HG03378 (cell line): ENCODE measurements at regions not wholly inside any gene's neighbourhood (a gene's known extent, or its start where the extent isn't known, plus 50 kb on each side); places are given as distances from the start of the nearest gene placed in this dataset.
A peak's percentile ranks its signal among the peaks of the same experiment; 100 is the strongest.

ENCODE experiments used
- ATAC-seq: cut with Tn5 transposase; IDR thresholded peaks from one replicate; pipeline ENCODE4 v1.9.1; 2021; ENCODE audit warnings: mild to moderate bottlenecking, moderate library complexity; ENCODE audit not compliant: unreplicated experiment

GRCh38 chr6:74956559-74957428 is 249.1 kb downstream of the COL12A1 start:
- ATAC-seq, result no peak

DNA sequence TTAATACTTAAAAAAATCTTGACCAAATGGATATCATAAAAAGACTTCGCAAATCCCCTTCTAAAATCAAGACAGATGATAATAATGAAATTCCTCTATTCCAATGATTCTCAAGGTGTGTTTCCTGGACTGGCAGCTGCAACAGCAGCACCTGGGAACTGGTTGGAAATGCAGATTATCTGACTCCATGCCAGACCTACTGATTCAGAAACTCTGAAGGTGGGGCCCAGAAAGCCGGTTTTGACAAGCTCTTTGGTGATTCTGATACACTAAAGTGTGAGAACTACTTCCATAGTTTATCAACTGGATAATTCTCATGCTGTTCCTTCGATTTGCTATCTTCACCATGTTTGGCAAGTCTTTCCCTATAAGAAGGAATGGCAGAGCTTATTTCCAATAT is 252.1 kb downstream of the COL12A1 start:
- no peak for ATAC-seq

- no peak for ATAC-seq
Measured at GRCh38 chr6:74946961-74947360, 258.9 kb downstream of the COL12A1 start.

- ATAC-seq, result no peak
Measured at GRCh38 chr6:74942130-74942529, 263.7 kb downstream of the COL12A1 start.

GRCh38 chr6:74941424-74941823 is 264.4 kb downstream of the COL12A1 start:
- ATAC-seq, result no peak

- ATAC-seq, result no peak
Measured at GRCh38 chr6:74939721-74940620, 265.9 kb downstream of the COL12A1 start.

GRCh38 chr6:74939151-74939708 is 266.6 kb downstream of the COL12A1 start:
- no peak for ATAC-seq

DNA sequence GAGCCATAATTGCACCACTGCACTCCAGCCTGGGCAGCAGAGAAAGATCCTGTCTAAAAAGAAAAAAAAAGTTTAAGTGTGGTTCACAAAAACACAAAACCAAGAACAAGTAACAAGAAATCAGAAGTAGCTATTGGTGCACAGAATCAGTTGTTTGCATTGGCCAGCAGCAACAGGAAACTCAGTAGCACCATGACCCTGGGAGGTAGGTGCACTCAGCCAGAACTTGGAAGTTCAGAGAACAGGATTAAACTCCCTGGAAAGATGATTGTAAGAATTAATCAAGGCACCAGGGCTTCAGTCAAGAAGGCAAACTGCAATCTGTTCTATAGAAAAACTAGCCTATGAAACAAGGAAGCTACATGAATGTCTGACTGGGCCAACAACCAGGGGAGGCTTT is 267.9 kb downstream of the COL12A1 start:
- ATAC-seq, result no peak

DNA sequence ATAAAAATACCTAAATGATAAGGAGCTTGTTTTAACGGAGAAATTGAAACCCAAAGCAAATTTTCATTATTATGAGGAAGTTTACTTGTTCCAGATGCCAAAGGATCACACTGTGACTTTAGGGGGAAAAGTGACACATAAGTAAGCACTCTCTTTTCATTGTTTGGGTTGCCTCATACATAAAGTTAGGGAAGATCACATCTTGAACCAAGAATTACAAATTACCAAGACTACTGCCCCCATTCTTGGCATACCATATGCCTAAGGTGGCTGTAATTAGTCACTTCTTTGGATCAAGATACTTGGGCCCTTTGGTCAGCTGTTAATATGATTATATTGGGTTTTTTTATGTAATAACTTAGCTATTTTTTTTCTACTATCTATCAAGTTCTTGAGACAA is 269.0 kb downstream of the COL12A1 start:
- ATAC-seq, result no peak

DNA sequence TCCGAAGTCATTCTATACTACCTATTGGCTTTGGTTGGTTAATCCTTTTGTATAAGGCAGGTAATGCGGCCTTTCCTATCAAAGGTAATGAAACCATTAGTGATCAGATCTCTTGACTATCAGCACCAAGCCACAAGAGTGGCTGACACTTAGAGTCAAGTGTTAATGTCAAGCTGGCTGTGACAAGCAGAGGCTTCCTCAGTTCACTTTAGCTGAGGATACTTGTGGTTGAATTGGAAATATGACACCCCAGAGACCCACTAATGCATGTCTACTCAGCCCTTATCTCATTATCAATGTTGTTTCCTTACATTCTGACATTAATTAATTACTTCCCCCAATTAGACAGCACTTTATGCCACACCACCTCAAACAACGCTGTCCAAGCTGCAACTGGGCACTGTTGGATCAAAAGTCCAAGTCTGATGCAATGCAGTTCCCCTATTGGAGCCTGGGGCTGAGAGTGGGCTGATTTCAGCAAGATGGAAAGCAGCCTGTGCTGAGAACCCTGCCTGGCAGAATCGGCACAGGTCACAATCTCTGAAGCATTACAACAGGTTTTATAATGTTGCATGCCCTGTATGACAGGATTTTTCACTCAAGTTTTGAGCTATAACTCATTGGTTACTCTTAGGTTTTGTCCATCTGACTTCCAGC is 273.5 kb downstream of the COL12A1 start:
- ATAC-seq, result no peak

DNA sequence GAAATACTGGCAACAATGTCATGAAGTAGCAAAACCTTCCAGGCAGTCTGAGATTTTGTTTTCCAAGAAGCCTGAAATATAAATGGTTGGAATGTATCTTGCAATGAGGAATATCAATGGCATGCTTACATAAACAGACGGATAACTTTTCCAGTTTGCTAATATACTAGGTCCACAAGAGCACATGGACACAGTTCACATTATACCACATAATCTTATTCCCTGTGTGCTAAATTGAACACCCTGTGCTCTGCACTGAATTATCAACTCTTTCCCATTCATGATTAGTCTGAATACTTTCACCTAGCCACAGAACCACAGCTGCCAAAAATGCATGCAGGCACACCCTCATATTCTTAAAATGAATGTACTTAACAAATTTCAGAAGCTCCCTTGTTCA is 274.3 kb downstream of the COL12A1 start:
- ATAC-seq, result no peak

DNA sequence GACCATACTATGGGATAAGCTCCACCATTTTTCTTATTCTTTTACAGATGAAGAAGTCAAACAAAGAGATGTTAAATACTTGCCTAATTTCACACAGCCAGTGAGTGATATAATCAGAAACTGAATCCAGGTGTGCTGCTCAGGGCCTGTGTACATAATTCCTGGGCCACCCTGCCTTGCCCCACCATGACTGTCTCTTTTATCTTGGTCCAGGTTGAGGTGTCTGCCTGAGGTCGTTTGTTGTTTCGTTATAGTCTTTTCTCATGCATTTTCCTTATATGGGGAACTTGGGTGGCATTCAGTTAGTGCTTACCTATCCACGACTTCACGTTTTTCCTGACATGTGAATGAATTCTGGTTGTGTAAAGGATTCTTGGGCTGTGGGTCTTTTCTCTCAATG is 277.6 kb downstream of the COL12A1 start:
- no peak for ATAC-seq

- no peak for ATAC-seq
Measured at GRCh38 chr6:74927299-74927698, 278.6 kb downstream of the COL12A1 start.

GRCh38 chr6:74925683-74926082 is 280.2 kb downstream of the COL12A1 start:
- ATAC-seq, result peak; percentile 84

DNA sequence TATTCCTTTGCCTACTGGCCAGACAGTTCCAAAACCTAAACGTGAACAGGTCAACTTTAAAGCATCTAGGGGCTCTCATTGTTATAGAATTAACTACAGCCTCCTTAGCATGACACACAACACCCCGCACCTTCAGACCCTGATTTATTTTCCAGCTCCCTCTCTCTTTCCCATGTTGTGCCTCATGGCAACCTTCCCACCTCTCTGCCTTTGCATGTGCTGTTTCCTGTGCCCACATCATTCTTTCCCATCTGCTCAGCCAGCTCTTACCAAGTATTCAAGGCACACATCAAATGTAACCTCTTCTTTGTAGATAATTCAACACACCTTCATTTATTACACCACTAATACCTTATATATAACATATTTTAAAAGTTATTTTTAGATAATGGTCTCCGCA is 291.0 kb downstream of the COL12A1 start:
- ATAC-seq, result no peak

GRCh38 chr6:74912234-74912633 is 293.6 kb downstream of the COL12A1 start:
- ATAC-seq, result no peak

- ATAC-seq, result no peak
Measured at GRCh38 chr6:74902846-74903245, 303.0 kb downstream of the COL12A1 start.

DNA sequence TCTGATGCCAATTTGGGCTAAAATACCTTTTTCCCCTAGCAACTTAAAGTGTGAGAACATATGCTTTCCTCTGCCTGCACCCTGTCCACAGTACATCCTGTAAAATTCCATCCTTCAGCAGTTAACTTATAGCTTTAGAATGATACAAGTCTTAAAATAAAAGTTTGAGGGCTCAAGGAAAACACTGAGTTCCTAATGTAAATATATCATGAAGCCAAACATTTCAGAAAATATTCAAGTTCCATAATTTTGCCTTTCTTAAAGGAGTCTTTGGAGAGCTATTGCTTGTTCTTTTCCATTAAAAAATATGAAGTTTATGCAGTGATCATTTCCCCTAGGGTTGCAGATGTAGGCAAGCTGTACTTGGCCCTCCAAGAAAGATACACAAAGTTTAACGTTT is 303.8 kb downstream of the COL12A1 start:
- no peak for ATAC-seq

DNA sequence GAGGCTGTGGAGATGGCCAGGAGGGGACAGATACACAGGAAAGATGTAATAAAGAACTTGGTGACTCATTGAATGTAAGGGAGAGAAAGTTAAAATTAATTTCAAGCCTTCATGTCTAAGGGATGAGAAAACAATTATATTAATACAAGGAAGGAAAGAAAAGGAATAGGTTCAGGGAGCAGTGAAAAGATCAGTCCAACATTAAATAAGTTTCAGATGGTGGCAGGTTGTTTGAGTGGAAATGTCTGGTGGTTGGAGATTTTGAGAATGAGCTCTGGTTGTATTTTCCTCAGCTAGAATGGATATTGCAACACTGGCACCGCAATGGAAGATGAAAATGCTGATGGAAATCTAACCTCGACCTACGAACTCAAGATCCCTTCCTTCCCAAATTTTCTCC is 304.3 kb downstream of the COL12A1 start:
- no peak for ATAC-seq

DNA sequence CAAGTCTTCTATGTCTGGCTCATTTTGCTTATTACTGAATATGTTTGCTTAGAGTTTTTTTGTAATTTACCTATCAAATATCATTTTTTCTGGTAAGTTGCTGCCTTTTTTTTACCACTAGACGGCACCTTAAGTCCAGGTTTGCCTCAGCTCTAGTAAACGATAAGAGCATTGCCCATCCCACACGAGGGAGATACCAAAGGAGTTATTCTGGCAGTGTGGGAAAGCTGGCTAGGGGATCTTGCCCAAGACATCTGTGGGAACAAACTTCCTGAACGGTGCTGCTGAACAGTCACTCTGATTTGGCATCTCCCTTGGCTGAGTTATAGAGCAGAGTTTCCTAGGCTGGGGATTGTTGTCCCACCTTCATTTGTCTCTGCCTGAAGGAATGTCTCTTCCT is 306.4 kb downstream of the COL12A1 start:
- no peak for ATAC-seq

GRCh38 chr6:74892091-74892490 is 313.8 kb downstream of the COL12A1 start:
- ATAC-seq, result no peak
